Subcutaneous abdominal adipose tissue (tissue), 5 donors: ENCODE measurements at regions not wholly inside any gene's neighbourhood (a gene's known extent, or its start where the extent isn't known, plus 50 kb on each side); places are given as distances from the start of the nearest gene placed in this dataset.

ENCODE experiments used
- H3K27ac ChIP-seq: one replicate; pipeline ENCODE4 v1.7.0; 2013; ENCODE audit warnings: low read depth, mild to moderate bottlenecking, inconsistent platforms, low read length, moderate library complexity
- H3K27me3 ChIP-seq, 5 donors: one replicate each; pipeline ENCODE4 v1.7.0; 2013; ENCODE audit warnings: low read length in 5 of 5, inconsistent platforms in 1 of 5; ENCODE audit not compliant: control insufficient read depth in 5 of 5, insufficient read depth in 4 of 5
- H3K36me3 ChIP-seq, 5 donors: one replicate each; pipeline ENCODE4 v1.7.0; 2013; ENCODE audit warnings: low read length in 5 of 5; ENCODE audit not compliant: control insufficient read depth in 5 of 5, insufficient read depth in 5 of 5
- H3K4me1 ChIP-seq, 5 donors: one replicate each; pipeline ENCODE4 v1.7.0; 2013; ENCODE audit warnings: low read length in 5 of 5, mild to moderate bottlenecking in 3 of 5, moderate library complexity in 1 of 5; ENCODE audit not compliant: control insufficient read depth in 5 of 5, insufficient read depth in 5 of 5
- H3K4me3 ChIP-seq, 5 donors: one replicate each; pipeline ENCODE4 v1.7.0; 2013; ENCODE audit warnings: low read length in 5 of 5, low read depth in 1 of 5
- H3K9ac ChIP-seq, 5 donors: one replicate each; pipeline ENCODE4 v1.7.0; 2013; ENCODE audit warnings: low read length in 5 of 5, mild to moderate bottlenecking in 4 of 5, moderate library complexity in 3 of 5
- H3K9me3 ChIP-seq, 5 donors: one replicate each; pipeline ENCODE4 v1.7.0; 2013; ENCODE audit warnings: low read length in 5 of 5; ENCODE audit not compliant: control insufficient read depth in 5 of 5
- donor health status: healthy.
- donor health status: healthy.
- donor health status: healthy.
- donor health status: healthy.
- donor health status: healthy.

DNA sequence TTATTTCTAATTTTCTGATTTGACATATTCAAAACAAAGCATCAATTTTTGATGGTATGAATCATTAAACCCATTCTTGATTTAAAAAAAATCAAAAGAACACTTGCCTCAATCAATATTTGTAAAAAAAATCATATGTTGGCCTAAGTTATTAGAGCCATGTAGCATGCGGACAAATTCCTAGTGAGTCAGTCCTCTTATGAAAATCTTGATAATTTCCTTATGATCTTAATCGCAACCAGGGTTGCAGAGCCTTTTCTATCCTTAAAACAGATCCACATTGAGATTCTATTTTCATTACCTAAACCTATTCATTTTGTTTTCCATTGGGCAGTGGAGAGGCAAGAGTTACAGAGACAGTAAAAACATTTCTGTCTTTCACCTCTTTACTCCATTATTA, 203.2 kb downstream of the ARL4A start:
- H3K9me3 ChIP-seq, result no peaks in the 10 kb centered on the region
- no peak overlapping the region for H3K27ac ChIP-seq
- H3K4me1 ChIP-seq, result peaks cover 0 to 7% (median 0%) of the 10 kb centered on the region in 5 donors
- H3K9ac ChIP-seq, result no peak overlapping the region
- H3K36me3 ChIP-seq, result no peaks in the 10 kb centered on the region
- H3K27me3 ChIP-seq, result no peaks in the 10 kb centered on the region
- no peak overlapping the region for H3K4me3 ChIP-seq

DNA sequence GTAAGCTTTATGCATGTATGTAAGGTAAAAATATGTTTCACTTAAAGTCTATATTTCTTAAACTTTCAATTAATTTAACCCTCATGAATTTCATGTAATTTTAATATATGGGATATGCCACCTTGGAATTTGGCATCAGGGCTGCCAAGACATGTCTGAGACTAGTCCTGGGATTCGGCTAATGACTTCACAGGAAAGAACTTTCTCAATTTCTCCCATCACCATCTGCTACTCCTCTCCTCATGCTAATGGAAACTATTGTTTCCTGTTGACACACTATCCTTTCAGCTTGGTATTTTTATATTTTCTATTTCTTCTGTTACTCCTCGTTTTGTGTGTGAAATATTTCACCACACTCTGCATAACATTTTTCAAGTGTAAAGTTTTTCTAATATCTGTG, 205.9 kb downstream of the ARL4A start:
- Histone ChIP-seq H3K27ac (no peak overlapping the region), H3K4me1 (peaks cover 0 to 9% (median 0%) of the 10 kb centered on the region in 5 donors), H3K36me3 (no peaks in the 10 kb centered on the region), H3K4me3 (no peak overlapping the region), H3K9me3 (no peaks in the 10 kb centered on the region), H3K27me3 (no peaks in the 10 kb centered on the region), H3K9ac (no peak overlapping the region)

DNA sequence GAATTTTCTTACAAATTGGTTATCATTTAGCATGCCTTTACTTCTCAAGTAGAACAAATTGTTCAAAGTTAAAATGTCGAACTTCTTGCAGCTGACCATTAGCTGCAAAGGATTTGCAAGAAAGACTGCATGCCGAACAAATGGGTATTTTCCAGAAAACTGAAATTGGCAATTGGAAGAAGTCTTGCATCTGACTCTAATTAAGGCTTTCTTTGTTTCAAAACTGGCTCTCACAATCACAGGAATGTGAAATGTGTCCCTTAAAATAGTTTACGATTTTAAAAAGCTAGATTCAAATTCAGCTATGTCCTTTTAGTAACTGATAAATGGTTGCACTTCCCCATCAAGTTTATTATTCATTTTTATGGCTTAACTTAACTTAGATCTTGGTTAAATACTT, 207.9 kb downstream of the ARL4A start:
- H3K9me3 ChIP-seq, result no peaks in the 10 kb centered on the region
- no peak overlapping the region for H3K27ac ChIP-seq
- H3K9ac ChIP-seq, result no peak overlapping the region
- H3K4me1 ChIP-seq, result peaks cover 0 to 4% (median 0%) of the 10 kb centered on the region in 5 donors
- H3K27me3 ChIP-seq, result no peaks in the 10 kb centered on the region
- no peak overlapping the region for H3K4me3 ChIP-seq
- H3K36me3 ChIP-seq, result no peaks in the 10 kb centered on the region

DNA sequence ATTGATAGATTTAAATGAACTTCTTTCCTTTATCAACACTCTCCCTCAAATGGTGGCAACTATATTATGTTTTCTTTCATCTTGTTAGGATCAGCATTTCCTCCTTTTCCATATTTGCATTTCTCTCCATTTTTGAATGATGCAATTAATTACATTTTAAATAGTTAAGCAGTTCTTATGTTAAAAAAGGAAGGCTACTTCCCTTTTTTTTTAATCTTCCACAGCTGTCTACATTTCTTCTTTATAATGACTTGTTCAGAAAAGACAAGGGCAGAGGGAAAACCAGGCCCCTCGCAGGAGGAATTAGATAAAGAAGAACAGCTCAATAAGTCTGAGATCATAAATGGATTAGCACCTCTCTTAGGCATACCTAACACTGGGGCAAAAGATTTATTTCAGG, 208.9 kb downstream of the ARL4A start:
- no peaks in the 10 kb centered on the region for H3K36me3 ChIP-seq
- H3K4me3 ChIP-seq, result no peak overlapping the region

DNA sequence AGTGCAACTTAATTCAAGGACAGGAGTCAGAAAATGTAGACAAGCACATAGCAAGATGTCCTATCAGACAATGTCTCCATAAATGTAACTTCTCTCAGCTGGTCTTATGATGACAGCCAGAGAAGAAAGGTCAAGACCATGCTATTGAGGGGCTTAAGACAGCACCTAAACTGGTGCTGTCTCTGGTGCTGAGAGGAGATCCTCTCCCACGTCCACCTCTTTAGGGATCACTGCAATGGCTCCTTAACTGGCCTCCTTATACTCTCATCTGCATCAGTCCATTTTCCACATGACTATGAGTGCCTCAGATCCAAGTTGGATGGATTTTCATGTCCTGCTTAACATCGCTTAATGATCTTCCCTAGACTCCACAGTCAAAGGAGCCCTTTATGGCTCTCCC, 210.6 kb downstream of the ARL4A start:
- Histone ChIP-seq H3K27ac (no peak overlapping the region), H3K4me1 (peaks cover 0 to 4% (median 0%) of the 10 kb centered on the region in 5 donors), H3K4me3 (no peak overlapping the region), H3K9ac (no peak overlapping the region), H3K27me3 (no peaks in the 10 kb centered on the region), H3K36me3 (no peaks in the 10 kb centered on the region), H3K9me3 (no peaks in the 10 kb centered on the region)

More for the DNA sequence above, 208.9 kb downstream of the ARL4A start:
- Histone ChIP-seq H3K4me1 (peaks cover 0 to 4% (median 0%) of the 10 kb centered on the region in 5 donors), H3K9me3 (no peaks in the 10 kb centered on the region), H3K9ac (no peak overlapping the region), H3K27ac (no peak overlapping the region), H3K27me3 (no peaks in the 10 kb centered on the region)

DNA sequence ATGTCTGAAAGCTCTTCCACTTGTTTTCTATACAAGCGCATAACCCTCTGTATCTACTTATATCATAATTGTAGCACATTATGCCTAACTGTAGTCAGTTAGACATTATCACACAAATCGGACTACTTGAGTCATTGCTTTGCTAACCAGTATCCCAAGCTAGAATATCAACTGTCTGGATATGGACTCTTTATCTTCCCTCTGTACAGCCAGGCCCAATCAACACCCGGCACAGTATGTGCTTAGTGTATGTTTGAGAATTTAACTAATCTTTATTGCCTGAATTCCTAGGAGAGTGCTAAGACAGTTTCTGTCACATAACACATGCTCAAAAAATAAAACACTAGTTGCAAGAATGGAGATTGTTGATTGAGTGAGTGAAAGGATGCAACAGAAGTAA, 211.2 kb downstream of the ARL4A start:
- H3K36me3 ChIP-seq, result no peaks in the 10 kb centered on the region
- no peak overlapping the region for H3K9ac ChIP-seq
- H3K9me3 ChIP-seq, result no peaks in the 10 kb centered on the region
- H3K4me3 ChIP-seq, result no peak overlapping the region
- H3K27ac ChIP-seq, result no peak overlapping the region
- no peaks in the 10 kb centered on the region for H3K27me3 ChIP-seq
- peaks cover 0 to 4% (median 0%) of the 10 kb centered on the region in 5 donors for H3K4me1 ChIP-seq

DNA sequence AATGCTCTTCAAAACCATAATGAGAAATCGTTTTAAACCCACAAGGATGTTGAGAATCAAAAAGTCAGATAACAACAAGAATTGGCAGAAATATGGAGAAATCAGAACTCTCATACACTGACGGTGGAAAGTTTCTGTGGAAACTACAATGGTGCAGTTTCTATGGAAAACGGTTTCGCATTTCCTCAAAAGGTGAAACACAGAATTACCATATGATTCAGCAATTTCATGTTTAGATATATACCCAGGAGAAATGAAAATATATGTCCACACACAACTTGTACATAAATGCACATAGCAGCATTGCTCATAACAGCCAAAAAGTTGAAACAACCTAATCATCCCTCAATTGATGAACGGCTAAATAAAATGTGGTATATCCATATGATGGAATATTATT, 218.2 kb downstream of the ARL4A start:
- peaks cover 0 to 2% (median 0%) of the 10 kb centered on the region in 5 donors for H3K4me1 ChIP-seq
- H3K27me3 ChIP-seq, result no peaks in the 10 kb centered on the region
- H3K4me3 ChIP-seq, result no peak overlapping the region
- no peaks in the 10 kb centered on the region for H3K9me3 ChIP-seq
- no peaks in the 10 kb centered on the region for H3K36me3 ChIP-seq
- H3K27ac ChIP-seq, result no peak overlapping the region
- H3K9ac ChIP-seq, result no peak overlapping the region

DNA sequence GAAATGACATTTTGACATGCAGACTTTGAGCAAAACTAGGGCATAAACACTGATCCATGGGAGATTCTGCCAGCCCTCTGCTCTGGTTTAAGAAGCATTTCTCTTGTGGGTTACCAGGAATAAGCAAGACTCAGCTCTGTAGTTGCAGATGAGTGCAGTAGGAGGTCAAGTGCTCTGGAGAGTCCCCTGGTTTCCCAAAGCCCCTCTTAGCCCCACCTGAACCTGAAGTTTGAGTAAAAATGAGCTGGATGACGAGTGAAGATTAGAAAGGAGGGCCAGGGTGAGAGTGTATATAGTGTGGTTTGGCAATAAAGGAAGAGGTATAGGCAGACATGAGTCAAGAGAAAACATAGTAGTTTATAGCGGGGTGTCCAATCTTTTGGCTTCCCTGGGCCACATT, 220.3 kb downstream of the ARL4A start:
- no peak overlapping the region for H3K4me3 ChIP-seq
- H3K9me3 ChIP-seq, result no peaks in the 10 kb centered on the region
- H3K27ac ChIP-seq, result no peak overlapping the region
- H3K9ac ChIP-seq, result no peak overlapping the region
- peaks cover 0 to 2% (median 0%) of the 10 kb centered on the region in 5 donors for H3K4me1 ChIP-seq
- no peaks in the 10 kb centered on the region for H3K36me3 ChIP-seq
- no peaks in the 10 kb centered on the region for H3K27me3 ChIP-seq

DNA sequence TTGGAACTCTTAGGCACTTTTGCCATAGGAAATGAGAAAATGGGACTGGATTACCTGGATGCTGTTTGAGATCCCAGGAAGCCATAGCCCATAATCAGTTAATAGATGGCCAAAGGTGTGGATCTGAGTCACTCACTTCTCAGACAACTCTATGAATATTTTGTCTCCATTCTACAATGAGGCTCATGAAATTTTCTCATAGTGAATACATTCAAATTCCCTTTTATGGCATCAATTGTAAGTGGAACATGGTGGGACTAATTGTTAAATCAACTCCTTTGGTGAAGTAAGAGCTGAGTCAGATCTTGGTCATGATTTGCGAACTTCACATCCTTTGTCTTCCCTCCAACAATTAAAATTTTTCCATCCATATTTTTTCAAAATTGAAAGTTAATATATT, 222.1 kb downstream of the ARL4A start:
- H3K9ac ChIP-seq, result no peak overlapping the region
- peaks cover 0 to 2% (median 0%) of the 10 kb centered on the region in 5 donors for H3K4me1 ChIP-seq
- H3K4me3 ChIP-seq, result no peak overlapping the region
- no peak overlapping the region for H3K27ac ChIP-seq
- no peaks in the 10 kb centered on the region for H3K36me3 ChIP-seq
- no peaks in the 10 kb centered on the region for H3K9me3 ChIP-seq
- H3K27me3 ChIP-seq, result no peaks in the 10 kb centered on the region

DNA sequence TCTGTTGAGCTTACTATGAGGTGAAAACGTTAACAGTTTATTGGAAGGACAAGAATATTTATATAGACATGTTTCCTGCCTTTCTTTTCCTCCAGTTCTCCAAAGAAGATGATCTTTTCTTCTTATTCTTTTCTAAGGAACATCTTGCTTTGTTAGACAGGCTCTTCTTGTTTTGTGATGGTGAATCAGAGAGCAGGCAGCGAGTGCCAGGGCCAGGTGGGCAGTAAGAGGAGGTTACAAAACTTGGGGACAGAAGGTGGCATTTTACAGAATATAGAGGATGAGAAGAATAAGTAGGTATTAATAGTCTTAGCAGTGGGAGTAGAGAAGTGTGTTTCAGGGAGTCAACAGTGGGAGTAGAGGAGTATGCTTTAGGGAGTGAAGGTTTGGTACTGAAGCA, 223.6 kb downstream of the ARL4A start:
- Histone ChIP-seq H3K4me1 (peaks cover 0 to 2% (median 0%) of the 10 kb centered on the region in 5 donors), H3K27me3 (no peaks in the 10 kb centered on the region), H3K9ac (no peak overlapping the region), H3K27ac (no peak overlapping the region), H3K36me3 (no peaks in the 10 kb centered on the region), H3K4me3 (no peak overlapping the region), H3K9me3 (no peaks in the 10 kb centered on the region)

DNA sequence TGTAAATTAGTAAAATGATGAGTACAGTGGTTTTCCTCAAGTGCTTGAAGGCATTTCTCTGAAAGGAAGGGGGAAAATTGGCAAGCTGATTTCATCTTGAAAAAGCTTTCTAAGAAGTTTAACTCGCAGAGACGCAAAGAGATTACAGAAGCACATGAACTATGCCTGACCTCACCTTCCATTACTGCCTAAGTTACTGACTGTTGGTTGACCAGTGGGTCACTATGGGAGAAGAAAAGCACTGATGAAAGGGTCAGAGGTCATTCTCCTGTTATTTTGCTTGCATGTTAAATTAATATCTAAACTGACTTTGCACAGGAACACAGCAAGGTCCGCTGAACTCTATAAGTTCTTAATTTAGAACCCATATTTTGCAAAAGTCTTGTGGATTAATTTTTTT, 225.6 kb downstream of the ARL4A start:
- H3K4me1 ChIP-seq, result no peaks in the 10 kb centered on the region
- H3K9ac ChIP-seq, result no peak overlapping the region
- H3K27me3 ChIP-seq, result no peaks in the 10 kb centered on the region
- no peak overlapping the region for H3K4me3 ChIP-seq
- H3K9me3 ChIP-seq, result peaks cover 0 to 4% (median 0%) of the 10 kb centered on the region in 5 donors
- no peaks in the 10 kb centered on the region for H3K36me3 ChIP-seq
- H3K27ac ChIP-seq, result no peak overlapping the region
